ENCODE measurements at regions not wholly inside any gene's neighbourhood (a gene's known extent, or its start where the extent isn't known, plus 50 kb on each side); places are given as distances from the start of the nearest gene placed in this dataset.

DNA sequence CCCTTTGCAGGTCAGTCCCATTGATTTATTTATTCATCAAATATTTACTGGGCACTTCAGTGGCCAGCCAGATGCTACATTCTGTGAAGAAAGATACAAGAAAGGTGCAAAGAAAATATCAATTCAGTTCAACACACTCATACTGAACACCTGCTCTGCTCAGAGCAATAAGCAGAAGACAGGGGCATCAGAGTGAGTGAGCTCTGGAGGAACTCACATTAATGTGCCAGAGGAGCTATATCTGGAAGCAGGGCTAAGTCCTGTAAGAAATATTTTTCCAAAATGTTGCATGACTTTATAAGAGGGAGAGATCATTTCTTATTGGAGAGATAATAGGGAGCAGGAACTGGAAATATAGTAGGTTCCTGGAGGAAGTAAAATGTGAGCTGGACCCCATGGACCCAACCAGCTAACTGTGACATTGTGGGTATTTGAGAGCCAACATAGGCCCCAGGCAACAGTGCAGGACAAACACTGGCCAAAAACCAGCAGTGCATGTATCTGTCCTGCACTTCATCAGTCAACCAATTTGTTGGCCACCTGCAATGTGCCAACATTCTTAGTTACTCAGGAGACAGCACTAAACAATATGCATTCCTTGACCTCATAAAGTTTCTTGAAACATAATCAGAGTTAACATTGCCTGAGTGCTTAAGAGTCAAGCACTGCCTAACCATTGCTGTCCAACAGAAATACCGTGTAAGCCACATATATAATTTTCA, 102.7 kb upstream of the PTPRM start:
- H3K4me1 ChIP-seq (ENCODE audit: insufficient read depth, low read length) = 0 out of 2 replicates have a peak, but pooled peaks cover 7% of the 10 kb centered on the region
- no peaks in the 10 kb centered on the region for H3K9me3 ChIP-seq (ENCODE audit: insufficient read depth, low read depth, low read length)
- H3K27ac ChIP-seq (ENCODE audit: low read depth, low read length) = no peak overlapping the region
- 100% methylated on average over 1 of the region's 1 CpG for WGBS
- H3K27me3 ChIP-seq (ENCODE audit: insufficient read depth, low read length) = no peaks in the 10 kb centered on the region
- no peaks in the 10 kb centered on the region for H3K36me3 ChIP-seq (ENCODE audit: insufficient read depth, low read length)
- no peak overlapping the region for H3K4me3 ChIP-seq (ENCODE audit: low read length)
- H3K9ac ChIP-seq (ENCODE audit: low read depth, low read length) = no peak overlapping the region

DNA sequence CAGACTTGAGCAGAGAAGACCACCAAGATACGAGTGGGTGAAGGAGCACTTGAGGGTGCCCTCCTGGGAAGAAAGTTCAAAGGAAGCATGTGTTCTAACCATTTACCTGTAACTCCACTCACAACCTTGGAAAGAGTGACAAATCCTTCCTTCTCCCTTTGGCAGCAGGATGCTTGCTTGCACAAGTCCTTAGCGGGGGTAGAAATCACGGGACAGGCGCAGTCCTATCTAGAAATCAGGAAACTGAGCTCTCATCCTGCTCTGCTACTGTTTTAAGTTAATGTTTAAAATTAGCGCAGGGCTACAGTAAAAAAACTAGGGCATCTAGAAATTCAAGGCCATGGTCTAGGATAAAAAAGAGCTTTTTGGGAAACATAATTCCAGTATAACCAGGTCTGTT, 100.9 kb upstream of the PTPRM start:
- H3K27ac ChIP-seq (ENCODE audit: low read depth, low read length) = no peak overlapping the region
- H3K27me3 ChIP-seq (ENCODE audit: insufficient read depth, low read length) = no peaks in the 10 kb centered on the region
- 90% methylated on average over 5 of the region's 5 CpGs for WGBS
- H3K9me3 ChIP-seq (ENCODE audit: insufficient read depth, low read depth, low read length) = no peaks in the 10 kb centered on the region
- H3K4me3 ChIP-seq (ENCODE audit: low read length) = no peak overlapping the region
- no peaks in the 10 kb centered on the region for H3K4me1 ChIP-seq (ENCODE audit: insufficient read depth, low read length)
- no peaks in the 10 kb centered on the region for H3K36me3 ChIP-seq (ENCODE audit: insufficient read depth, low read length)
- no peak overlapping the region for H3K9ac ChIP-seq (ENCODE audit: low read depth, low read length)

DNA sequence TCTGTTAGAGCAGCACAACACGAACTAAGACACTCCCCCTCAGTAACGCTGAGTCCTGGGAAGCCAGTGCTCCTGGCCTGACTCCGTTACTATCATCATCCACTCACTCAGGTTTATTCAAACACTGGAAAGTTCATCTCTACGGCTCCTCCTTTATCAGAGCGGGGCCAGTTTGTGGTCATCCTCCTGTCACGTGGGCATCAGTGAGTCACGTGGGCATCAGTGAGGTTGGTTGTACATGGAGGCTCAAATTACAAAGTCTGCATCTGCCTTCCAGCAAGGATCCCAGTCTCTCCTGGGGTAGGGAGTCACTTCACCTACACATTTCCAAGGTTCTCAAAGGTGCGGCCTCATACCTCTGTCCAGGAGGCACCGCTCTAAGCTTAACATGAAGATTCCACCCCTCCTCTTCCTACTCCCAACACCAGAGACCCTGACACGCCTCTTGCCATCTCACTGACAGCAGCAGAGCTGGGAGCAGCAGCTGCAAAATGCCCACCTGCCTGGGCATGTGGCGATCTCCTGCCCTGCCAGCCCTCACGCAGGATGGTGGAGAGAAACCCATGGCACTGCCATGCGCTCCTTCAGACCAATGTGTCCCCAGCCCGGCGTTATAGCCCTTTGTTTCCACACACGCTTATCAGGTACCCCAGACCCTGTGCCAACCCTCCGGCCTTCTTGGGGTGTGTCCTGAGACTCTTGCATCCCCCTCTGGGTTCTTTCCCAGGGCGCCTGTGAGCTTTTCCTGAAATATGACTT, 99.2 kb upstream of the PTPRM start:
- Histone ChIP-seq H3K4me1 (ENCODE audit: insufficient read depth, low read length) (no peaks in the 10 kb centered on the region), H3K27ac (ENCODE audit: low read depth, low read length) (no peak overlapping the region), H3K27me3 (ENCODE audit: insufficient read depth, low read length) (no peaks in the 10 kb centered on the region), H3K4me3 (ENCODE audit: low read length) (no peak overlapping the region), H3K36me3 (ENCODE audit: insufficient read depth, low read length) (no peaks in the 10 kb centered on the region), H3K9ac (ENCODE audit: low read depth, low read length) (no peak overlapping the region), H3K9me3 (ENCODE audit: insufficient read depth, low read depth, low read length) (no peaks in the 10 kb centered on the region)
- WGBS = 89% methylated on average over 18 of the region's 18 CpGs

DNA sequence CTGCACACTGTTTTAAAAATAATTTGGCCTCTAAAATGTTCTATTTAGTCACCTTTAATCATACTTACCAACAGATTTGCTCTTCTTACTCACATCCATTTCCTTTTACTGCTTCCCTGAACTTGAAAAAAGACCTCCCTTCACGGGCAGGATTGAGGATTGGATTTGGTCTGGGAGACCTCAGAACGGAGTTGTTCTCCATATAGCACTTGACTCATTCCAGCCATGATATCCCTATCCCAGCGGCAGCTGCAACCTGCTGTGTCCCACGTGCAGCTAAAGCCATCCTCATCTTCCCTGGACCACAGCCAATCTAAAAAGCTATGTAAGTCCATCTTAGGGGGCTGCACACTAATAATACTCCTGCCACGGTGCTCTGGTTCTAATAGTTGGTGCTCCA, 97.0 kb upstream of the PTPRM start:
- no peaks in the 10 kb centered on the region for H3K27me3 ChIP-seq (ENCODE audit: insufficient read depth, low read length)
- no peaks in the 10 kb centered on the region for H3K4me1 ChIP-seq (ENCODE audit: insufficient read depth, low read length)
- 89% methylated on average over 5 of the region's 5 CpGs for whole genome bisulfite sequencing
- H3K9me3 ChIP-seq (ENCODE audit: insufficient read depth, low read depth, low read length) = no peaks in the 10 kb centered on the region
- no peak overlapping the region for H3K9ac ChIP-seq (ENCODE audit: low read depth, low read length)
- H3K36me3 ChIP-seq (ENCODE audit: insufficient read depth, low read length) = no peaks in the 10 kb centered on the region
- H3K4me3 ChIP-seq (ENCODE audit: low read length) = no peak overlapping the region
- no peak overlapping the region for H3K27ac ChIP-seq (ENCODE audit: low read depth, low read length)

DNA sequence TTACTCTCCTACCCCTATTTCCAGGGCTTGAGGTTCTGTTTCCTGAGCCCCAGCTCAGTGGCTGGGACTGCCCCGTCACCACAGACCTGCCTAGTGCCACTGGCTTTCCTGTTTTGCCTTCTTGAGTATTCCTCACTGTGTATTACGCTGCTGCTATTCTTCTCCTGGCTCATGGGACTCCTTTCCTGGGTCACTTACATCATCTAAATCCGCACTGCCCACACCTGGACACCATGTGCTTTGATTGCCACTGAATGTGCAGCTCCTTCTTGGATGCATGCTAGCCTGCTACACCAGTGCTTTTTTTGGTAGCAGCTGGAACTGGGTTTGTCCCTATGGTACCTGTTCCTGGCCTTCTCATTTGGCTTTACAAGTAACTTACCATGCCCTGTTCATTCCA, 96.6 kb upstream of the PTPRM start:
- 93% methylated on average over 3 of the region's 3 CpGs for WGBS
- Histone ChIP-seq H3K4me3 (ENCODE audit: low read length) (no peak overlapping the region), H3K9me3 (ENCODE audit: insufficient read depth, low read depth, low read length) (no peaks in the 10 kb centered on the region)

DNA sequence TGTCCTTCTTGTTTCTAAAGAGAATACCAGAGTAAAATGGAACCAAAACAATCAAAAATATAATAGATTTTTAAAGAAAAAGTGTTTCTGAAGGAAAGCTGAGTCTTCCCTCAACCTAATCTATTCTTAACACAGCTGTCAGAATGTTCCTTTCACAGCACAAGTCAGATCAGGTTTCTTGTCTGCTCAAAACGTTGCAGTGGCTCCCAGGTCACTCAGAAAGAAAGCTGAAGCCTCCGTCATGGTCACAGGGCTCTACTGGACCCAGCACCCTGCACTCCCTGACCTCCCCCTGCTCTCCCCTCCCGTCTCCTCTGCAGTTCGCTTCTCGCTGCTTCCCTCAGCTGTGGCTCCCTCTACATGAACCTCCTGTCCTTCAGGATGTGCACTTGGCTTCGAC, 90.7 kb upstream of the PTPRM start:
- 70% methylated on average over 6 of the region's 6 CpGs for WGBS
- no peaks in the 10 kb centered on the region for H3K27me3 ChIP-seq (ENCODE audit: insufficient read depth, low read length)
- H3K4me3 ChIP-seq (ENCODE audit: low read length) = no peak overlapping the region
- H3K36me3 ChIP-seq (ENCODE audit: insufficient read depth, low read length) = no peaks in the 10 kb centered on the region
- H3K27ac ChIP-seq (ENCODE audit: low read depth, low read length) = no peak overlapping the region
- H3K4me1 ChIP-seq (ENCODE audit: insufficient read depth, low read length) = no peaks in the 10 kb centered on the region
- no peak overlapping the region for H3K9ac ChIP-seq (ENCODE audit: low read depth, low read length)
- H3K9me3 ChIP-seq (ENCODE audit: insufficient read depth, low read depth, low read length) = no peaks in the 10 kb centered on the region

More for the DNA sequence above, 96.6 kb upstream of the PTPRM start:
- Histone ChIP-seq H3K27me3 (ENCODE audit: insufficient read depth, low read length) (no peaks in the 10 kb centered on the region), H3K4me1 (ENCODE audit: insufficient read depth, low read length) (no peaks in the 10 kb centered on the region), H3K9ac (ENCODE audit: low read depth, low read length) (no peak overlapping the region), H3K36me3 (ENCODE audit: insufficient read depth, low read length) (no peaks in the 10 kb centered on the region), H3K27ac (ENCODE audit: low read depth, low read length) (no peak overlapping the region)

DNA sequence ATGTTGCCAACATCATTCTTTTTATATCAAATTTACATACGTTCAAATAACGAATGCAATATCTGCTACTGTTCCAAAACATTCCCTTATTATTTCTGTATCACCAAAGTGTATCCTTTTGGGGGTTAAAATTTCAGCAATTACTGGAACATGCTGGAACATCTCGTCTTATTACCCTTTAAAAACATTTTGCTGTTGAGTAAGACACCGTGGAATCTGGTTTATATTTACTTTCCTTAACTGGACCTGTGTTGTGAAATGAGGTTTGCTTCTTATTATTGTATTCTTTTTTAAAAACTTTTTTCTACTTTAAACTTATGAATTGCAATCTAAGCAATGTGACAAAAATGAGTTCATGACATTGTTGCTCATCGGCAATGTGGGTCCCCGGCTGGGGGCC, 87.4 kb upstream of the PTPRM start:
- Histone ChIP-seq H3K27me3 (ENCODE audit: insufficient read depth, low read length) (no peaks in the 10 kb centered on the region), H3K4me1 (ENCODE audit: insufficient read depth, low read length) (no peaks in the 10 kb centered on the region), H3K9me3 (ENCODE audit: insufficient read depth, low read depth, low read length) (no peaks in the 10 kb centered on the region), H3K9ac (ENCODE audit: low read depth, low read length) (no peak overlapping the region), H3K27ac (ENCODE audit: low read depth, low read length) (no peak overlapping the region), H3K36me3 (ENCODE audit: insufficient read depth, low read length) (no peaks in the 10 kb centered on the region), H3K4me3 (ENCODE audit: low read length) (no peak overlapping the region)
- 85% methylated on average over 5 of the region's 6 CpGs for WGBS

DNA sequence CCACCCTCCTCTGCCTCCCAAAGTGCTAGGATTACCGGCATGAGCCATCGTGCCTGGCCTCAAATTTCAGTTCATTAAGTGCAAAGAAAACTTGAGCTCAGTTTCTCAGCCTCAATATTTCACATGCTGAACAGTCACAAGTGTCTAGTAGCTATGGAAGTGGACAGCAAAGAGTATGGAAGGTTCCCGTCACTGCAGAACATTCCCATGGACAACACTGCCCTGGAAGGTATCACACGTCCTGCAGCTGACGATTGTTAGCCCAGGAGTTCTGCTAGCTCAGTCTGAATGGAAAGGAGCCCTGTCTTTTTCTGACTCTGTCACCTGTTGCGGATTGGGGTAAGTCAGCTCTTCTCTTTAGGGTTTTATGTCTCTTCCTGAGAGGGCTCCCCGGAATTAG, 86.2 kb upstream of the PTPRM start:
- Histone ChIP-seq H3K27me3 (ENCODE audit: insufficient read depth, low read length) (no peaks in the 10 kb centered on the region), H3K9ac (ENCODE audit: low read depth, low read length) (no peak overlapping the region), H3K4me1 (ENCODE audit: insufficient read depth, low read length) (no peaks in the 10 kb centered on the region), H3K9me3 (ENCODE audit: insufficient read depth, low read depth, low read length) (no peaks in the 10 kb centered on the region), H3K4me3 (ENCODE audit: low read length) (no peak overlapping the region), H3K36me3 (ENCODE audit: insufficient read depth, low read length) (no peaks in the 10 kb centered on the region), H3K27ac (ENCODE audit: low read depth, low read length) (no peak overlapping the region)
- WGBS = 94% methylated on average over 7 of the region's 7 CpGs

DNA sequence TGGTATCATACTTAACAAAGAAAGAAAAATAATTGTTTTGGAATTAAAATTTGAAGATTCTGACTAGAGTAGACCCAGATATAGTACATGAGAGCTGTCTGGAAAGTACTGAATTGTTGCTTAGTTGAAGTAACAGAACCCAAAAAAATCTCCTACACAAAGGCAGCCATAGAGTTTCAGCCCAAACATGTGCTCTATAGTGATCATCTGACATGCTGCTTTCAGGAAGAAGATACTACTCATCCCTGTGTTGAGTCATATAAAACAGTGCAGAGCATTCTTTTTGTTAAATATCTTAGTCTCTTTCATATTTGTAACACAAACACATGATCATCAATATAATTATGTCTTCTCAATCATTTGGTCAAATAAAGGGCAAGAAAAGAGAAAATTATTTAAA, 84.8 kb upstream of the PTPRM start:
- Histone ChIP-seq H3K9ac (ENCODE audit: low read depth, low read length) (no peak overlapping the region), H3K27me3 (ENCODE audit: insufficient read depth, low read length) (no peaks in the 10 kb centered on the region)

DNA sequence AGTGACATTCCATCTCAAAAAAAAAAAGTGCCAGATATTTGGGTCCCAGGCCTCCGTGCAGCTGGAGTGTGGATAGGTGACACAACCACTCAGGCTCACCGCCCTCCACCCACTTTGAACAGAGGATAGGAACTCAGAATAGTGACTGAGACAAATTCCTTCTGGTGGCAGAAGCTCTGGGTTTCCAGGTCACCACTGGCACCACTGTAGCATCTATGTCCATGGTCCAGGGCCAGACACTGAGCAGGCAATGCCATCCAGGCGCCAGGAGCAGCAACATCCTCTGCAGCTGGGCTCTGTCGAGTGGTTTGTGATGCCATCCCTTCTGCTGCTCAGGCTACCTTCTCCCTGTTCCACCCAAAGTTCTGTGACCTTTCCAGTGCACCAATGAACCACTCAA, 81.5 kb upstream of the PTPRM start:
- H3K4me1 ChIP-seq (ENCODE audit: insufficient read depth, low read length) = no peaks in the 10 kb centered on the region
- no peak overlapping the region for H3K9ac ChIP-seq (ENCODE audit: low read depth, low read length)
- H3K9me3 ChIP-seq (ENCODE audit: insufficient read depth, low read depth, low read length) = no peaks in the 10 kb centered on the region
- H3K27ac ChIP-seq (ENCODE audit: low read depth, low read length) = no peak overlapping the region
- H3K36me3 ChIP-seq (ENCODE audit: insufficient read depth, low read length) = no peaks in the 10 kb centered on the region
- no peak overlapping the region for H3K4me3 ChIP-seq (ENCODE audit: low read length)
- 94% methylated on average over 4 of the region's 4 CpGs for WGBS
- H3K27me3 ChIP-seq (ENCODE audit: insufficient read depth, low read length) = no peaks in the 10 kb centered on the region

More for the DNA sequence above, 84.8 kb upstream of the PTPRM start:
- Histone ChIP-seq H3K36me3 (ENCODE audit: insufficient read depth, low read length) (no peaks in the 10 kb centered on the region), H3K27ac (ENCODE audit: low read depth, low read length) (no peak overlapping the region), H3K4me1 (ENCODE audit: insufficient read depth, low read length) (no peaks in the 10 kb centered on the region), H3K9me3 (ENCODE audit: insufficient read depth, low read depth, low read length) (no peaks in the 10 kb centered on the region), H3K4me3 (ENCODE audit: low read length) (no peak overlapping the region)

DNA sequence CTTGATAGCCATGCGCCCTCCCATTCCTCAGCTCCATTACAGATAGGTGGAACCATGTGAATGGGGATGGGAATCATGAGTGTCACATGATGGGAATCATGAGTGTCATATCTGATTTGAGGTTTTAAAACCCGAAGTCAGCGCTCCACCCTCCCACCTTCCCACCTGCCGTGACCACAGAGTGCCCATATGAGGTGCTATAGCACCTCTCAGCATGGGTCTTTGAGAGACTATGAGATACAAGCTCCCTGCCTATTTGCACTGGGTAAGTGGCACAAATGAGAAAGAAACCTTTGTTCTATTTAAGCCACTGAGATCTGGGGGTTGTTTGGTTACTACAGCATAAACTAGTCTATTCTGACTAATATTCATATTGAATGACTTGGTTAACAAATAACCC, 78.5 kb upstream of the PTPRM start:
- 76% methylated on average over 4 of the region's 4 CpGs for WGBS
- Histone ChIP-seq H3K4me1 (ENCODE audit: insufficient read depth, low read length) (no peaks in the 10 kb centered on the region), H3K36me3 (ENCODE audit: insufficient read depth, low read length) (no peaks in the 10 kb centered on the region), H3K27ac (ENCODE audit: low read depth, low read length) (no peak overlapping the region), H3K27me3 (ENCODE audit: insufficient read depth, low read length) (no peaks in the 10 kb centered on the region), H3K9ac (ENCODE audit: low read depth, low read length) (no peak overlapping the region), H3K4me3 (ENCODE audit: low read length) (no peak overlapping the region), H3K9me3 (ENCODE audit: insufficient read depth, low read depth, low read length) (no peaks in the 10 kb centered on the region)

Data from HUES64 (cell line).